Liver (tissue), 8 donors: ENCODE measurements at regions not wholly inside any gene's neighbourhood (a gene's known extent, or its start where the extent isn't known, plus 50 kb on each side); places are given as distances from the start of the nearest gene placed in this dataset.

Source experiments
- DNase-seq: peaks from one replicate; pipeline ENCODE4 v3.0.0-alpha.2; 2017; ENCODE audit warnings: low spot score
- H3K27ac ChIP-seq, 2 donors: one replicate each; pipeline ENCODE4 v1.7.0; 2013; ENCODE audit warnings: inconsistent platforms in 2 of 2, low read length in 2 of 2, control low read depth in 1 of 2, low read depth in 1 of 2, mild to moderate bottlenecking in 1 of 2
- H3K27me3 ChIP-seq, 4 donors: one replicate each; pipeline versions ENCODE4 v1.6.1 to v1.7.0; 2013; ENCODE audit warnings: low read length in 3 of 4, inconsistent platforms in 1 of 4, mild to moderate bottlenecking in 1 of 4, moderate library complexity in 1 of 4; ENCODE audit not compliant: control insufficient read depth in 4 of 4, insufficient read depth in 4 of 4
- H3K36me3 ChIP-seq, 4 donors: one replicate each; pipeline versions ENCODE4 v1.6.1 to v1.7.0; 2013; ENCODE audit warnings: low read length in 3 of 4, mild to moderate bottlenecking in 3 of 4, low read depth in 1 of 4, moderate library complexity in 1 of 4; ENCODE audit not compliant: control insufficient read depth in 4 of 4, insufficient read depth in 3 of 4
- H3K4me1 ChIP-seq, 4 donors: one replicate each; pipeline versions ENCODE4 v1.6.1 to v1.7.0; 2013; ENCODE audit warnings: low read length in 3 of 4, mild to moderate bottlenecking in 3 of 4, moderate library complexity in 1 of 4; ENCODE audit not compliant: control insufficient read depth in 4 of 4, insufficient read depth in 4 of 4
- H3K4me3 ChIP-seq, 3 donors: one replicate each; pipeline versions ENCODE4 v1.6.1 to v1.7.0; 2013; ENCODE audit warnings: low read length in 3 of 3, control low read depth in 1 of 3, low read depth in 1 of 3, mild to moderate bottlenecking in 1 of 3
- H3K9ac ChIP-seq, 2 donors: one replicate each; pipeline ENCODE4 v1.7.0; 2013; ENCODE audit warnings: low read length in 2 of 2, mild to moderate bottlenecking in 2 of 2, moderate library complexity in 2 of 2, control low read depth in 1 of 2, low read depth in 1 of 2
- H3K9me3 ChIP-seq, 4 donors: one replicate each; pipeline versions ENCODE4 v1.6.1 to v1.7.0; 2013; ENCODE audit warnings: low read length in 3 of 4; ENCODE audit not compliant: control insufficient read depth in 4 of 4
- CTCF ChIP-seq: fragments of 150-350 bp; IDR thresholded peaks from 2 replicates; pipeline ENCODE4 v1.5.1; 2017; ENCODE audit warnings: improper control_type of control experiment, low read depth, low read length; ENCODE audit not compliant: missing input control
- EGR1 ChIP-seq, 2 donors: IDR thresholded peaks; 2 replicates each; pipeline ENCODE4 v1.6.1; 2016 to 2018; ENCODE audit warnings: antibody characterized with exemption in 2 of 2, low read depth in 2 of 2
- FOXA1 ChIP-seq: IDR thresholded peaks from 2 replicates; pipeline ENCODE4 v1.6.1; 2016; ENCODE audit warnings: antibody characterized with exemption
- FOXA2 ChIP-seq: IDR thresholded peaks from 2 replicates; pipeline ENCODE4 v1.6.1; 2016; ENCODE audit warnings: antibody characterized with exemption
- GABPA ChIP-seq, 2 donors: IDR thresholded peaks in 1 of 2; conservative IDR thresholded peaks in 1 of 2; 2 replicates each; pipeline ENCODE4 v1.6.1; 2016; ENCODE audit warnings: antibody characterized with exemption in 2 of 2, mild to moderate bottlenecking in 1 of 2, moderate library complexity in 1 of 2
- HNF4A ChIP-seq, 2 donors: conservative IDR thresholded peaks; 2 replicates each; pipeline ENCODE4 v1.6.1; 2016; ENCODE audit warnings: antibody characterized with exemption in 2 of 2, mild to moderate bottlenecking in 2 of 2
- HNF4G ChIP-seq: IDR thresholded peaks from 2 replicates; pipeline ENCODE4 v1.6.1; 2016; ENCODE audit warnings: antibody characterized with exemption
- JUND ChIP-seq, 2 donors: IDR thresholded peaks; 2 replicates each; pipeline ENCODE4 v1.6.1; 2016; ENCODE audit warnings: antibody characterized with exemption in 2 of 2
- MAX ChIP-seq: IDR thresholded peaks from 2 replicates; pipeline ENCODE4 v1.6.1; 2016; ENCODE audit warnings: antibody characterized with exemption
- NR2F2 ChIP-seq: IDR thresholded peaks from 2 replicates; pipeline ENCODE4 v1.6.1; 2016; ENCODE audit warnings: antibody characterized with exemption
- RAD21 ChIP-seq, 2 donors: IDR thresholded peaks; 2 replicates each; pipeline ENCODE4 v1.6.1; 2016; ENCODE audit warnings: antibody characterized with exemption in 2 of 2, mild to moderate bottlenecking in 2 of 2
- REST ChIP-seq: IDR thresholded peaks from 2 replicates; pipeline ENCODE4 v1.6.1; 2016; ENCODE audit warnings: antibody characterized with exemption, mild to moderate bottlenecking
- RXRA ChIP-seq, 2 donors: IDR thresholded peaks; 2 replicates each; pipeline ENCODE4 v1.6.1; 2017 to 2018; ENCODE audit warnings: antibody characterized with exemption in 2 of 2, mild to moderate bottlenecking in 1 of 2
- SP1 ChIP-seq: IDR thresholded peaks from 2 replicates; pipeline ENCODE4 v1.6.1; 2018; ENCODE audit warnings: antibody characterized with exemption, mild to moderate bottlenecking
- TAF1 ChIP-seq: conservative IDR thresholded peaks from 2 replicates; pipeline ENCODE4 v1.6.1; 2016; ENCODE audit warnings: antibody characterized with exemption, mild to moderate bottlenecking
- YY1 ChIP-seq: IDR thresholded peaks from 2 replicates; pipeline ENCODE4 v1.6.1; 2016; ENCODE audit warnings: antibody characterized with exemption, mild to moderate bottlenecking
- WGBS: extraction: QIAGEN DNeasy Blood & Tissue Kit; methylation state at CpG from one replicate; pipeline ENCODE4 v1.1.7; 2013; 5-methylcytosine and 5-hydroxymethylcytosine counted together
- TF ChIP-seq, protein P1 (sequence below): IDR thresholded peaks from 2 replicates; pipeline ENCODE4 v1.6.1; 2016; ENCODE audit warnings: antibody characterized with exemption
- TF ChIP-seq, protein P2 (sequence below): IDR thresholded peaks from 2 replicates; pipeline ENCODE4 v1.6.1; 2016; ENCODE audit warnings: antibody characterized with exemption
- donor health status: healthy.
- donor health status: healthy.
- donor health status: healthy.
- donor health status: healthy.
- donor health status: healthy.

DNA sequence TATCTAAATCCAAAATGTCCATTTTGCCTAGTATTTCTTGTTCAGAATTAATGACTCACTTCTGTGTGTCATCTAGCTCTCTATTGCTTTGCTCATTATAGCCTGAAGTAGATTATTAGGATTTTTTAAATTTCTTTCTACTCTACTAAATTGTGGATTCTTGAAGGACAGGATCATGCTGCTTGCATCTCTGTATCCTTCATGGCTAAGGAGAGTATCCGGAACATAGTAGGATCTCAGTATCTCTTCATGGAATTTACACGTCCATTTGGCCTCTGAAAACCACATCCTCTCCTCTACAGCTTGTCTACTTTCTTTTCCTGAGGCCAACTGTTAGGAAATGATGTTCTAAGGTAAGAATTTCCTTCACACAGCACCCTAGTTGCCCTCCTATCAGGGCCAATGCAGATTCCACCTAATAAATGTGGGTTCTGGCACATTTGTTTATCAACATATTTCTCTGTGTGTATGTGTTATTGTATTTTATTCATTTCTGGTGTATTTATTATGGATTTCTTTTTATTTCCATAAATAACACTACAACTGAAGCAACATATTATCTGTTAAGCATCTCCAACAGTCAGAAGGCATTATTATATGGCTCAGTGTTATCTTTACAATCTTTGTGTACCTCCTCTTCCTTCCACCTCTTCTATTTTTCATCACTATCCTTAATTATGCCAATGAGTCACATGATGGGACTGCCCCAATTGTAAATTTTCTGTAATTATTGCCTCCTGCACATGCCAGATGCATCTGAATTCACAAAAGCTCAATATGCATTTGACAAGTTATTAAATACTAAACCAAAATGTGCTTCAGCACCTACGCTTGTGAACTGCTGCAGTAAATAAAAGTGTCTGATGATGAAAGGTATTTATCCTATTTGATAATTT, 557.8 kb upstream of the TLE4 start:
- Histone ChIP-seq H3K4me3 (no peak overlapping the region), H3K9me3 (no peaks in the 10 kb centered on the region), H3K4me1 (no peaks in the 10 kb centered on the region), H3K27me3 (no peaks in the 10 kb centered on the region), H3K27ac (no peak overlapping the region), H3K36me3 (no peaks in the 10 kb centered on the region), H3K9ac (no peak overlapping the region)
- WGBS: 69% methylated on average over 3 of the region's 3 CpGs
- DNase-seq: no peak
- no peak for TF ChIP-seq MAX
- TF ChIP-seq YY1: no peak
- TF ChIP-seq, protein P1, sequence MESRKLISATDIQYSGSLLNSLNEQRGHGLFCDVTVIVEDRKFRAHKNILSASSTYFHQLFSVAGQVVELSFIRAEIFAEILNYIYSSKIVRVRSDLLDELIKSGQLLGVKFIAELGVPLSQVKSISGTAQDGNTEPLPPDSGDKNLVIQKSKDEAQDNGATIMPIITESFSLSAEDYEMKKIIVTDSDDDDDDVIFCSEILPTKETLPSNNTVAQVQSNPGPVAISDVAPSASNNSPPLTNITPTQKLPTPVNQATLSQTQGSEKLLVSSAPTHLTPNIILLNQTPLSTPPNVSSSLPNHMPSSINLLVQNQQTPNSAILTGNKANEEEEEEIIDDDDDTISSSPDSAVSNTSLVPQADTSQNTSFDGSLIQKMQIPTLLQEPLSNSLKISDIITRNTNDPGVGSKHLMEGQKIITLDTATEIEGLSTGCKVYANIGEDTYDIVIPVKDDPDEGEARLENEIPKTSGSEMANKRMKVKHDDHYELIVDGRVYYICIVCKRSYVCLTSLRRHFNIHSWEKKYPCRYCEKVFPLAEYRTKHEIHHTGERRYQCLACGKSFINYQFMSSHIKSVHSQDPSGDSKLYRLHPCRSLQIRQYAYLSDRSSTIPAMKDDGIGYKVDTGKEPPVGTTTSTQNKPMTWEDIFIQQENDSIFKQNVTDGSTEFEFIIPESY: no peak
- TF ChIP-seq SP1: no peak
- TF ChIP-seq, protein P2, sequence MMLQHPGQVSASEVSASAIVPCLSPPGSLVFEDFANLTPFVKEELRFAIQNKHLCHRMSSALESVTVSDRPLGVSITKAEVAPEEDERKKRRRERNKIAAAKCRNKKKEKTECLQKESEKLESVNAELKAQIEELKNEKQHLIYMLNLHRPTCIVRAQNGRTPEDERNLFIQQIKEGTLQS: no peak
- no peak for TF ChIP-seq HNF4A (conservative IDR thresholded peaks at IDR 0.05)
- no peak for TF ChIP-seq EGR1 (IDR thresholded peaks at IDR 0.05; ENCODE audit: low read depth in 2 of 2)
- no peak for TF ChIP-seq REST
- no peak for TF ChIP-seq GABPA (IDR thresholded peaks at IDR 0.05 in 1 of 2, conservative IDR thresholded peaks at IDR 0.05 in 1 of 2)
- TF ChIP-seq NR2F2: no peak
- no peak for TF ChIP-seq RAD21 (IDR thresholded peaks at IDR 0.05)
- no peak for TF ChIP-seq JUND (IDR thresholded peaks at IDR 0.05)
- no peak for TF ChIP-seq FOXA1
- no peak for TF ChIP-seq TAF1
- TF ChIP-seq HNF4G: no peak
- TF ChIP-seq RXRA (IDR thresholded peaks at IDR 0.05): no peak
- TF ChIP-seq FOXA2: no peak
- no peak for TF ChIP-seq CTCF
